SK-N-SH treated with all-trans-retinoic acid at 6 μM for 48 hours (cell line): ENCODE measurements at regions not wholly inside any gene's neighbourhood (a gene's known extent, or its start where the extent isn't known, plus 50 kb on each side); places are given as distances from the start of the nearest gene placed in this dataset.

Experiments
- ARNTL ChIP-seq: fragments of 450-650 bp; formaldehyde crosslinking; IDR thresholded peaks from 2 replicates; pipeline ENCODE4 v1.5.0; 2020; ENCODE audit warnings: low read depth, mild to moderate bottlenecking, moderate library complexity, borderline replicate concordance
- BACH2 ChIP-seq: fragments of 250-450 bp; sonication (Bioruptor Pico); IDR thresholded peaks from 2 replicates; pipeline ENCODE4 v1.9.0; 2021; ENCODE audit warnings: mild to moderate bottlenecking, borderline replicate concordance
- CREB5 ChIP-seq: fragments of 250-450 bp; sonication (Bioruptor Pico); IDR thresholded peaks from 2 replicates; pipeline ENCODE4 v1.5.1; 2020; ENCODE audit warnings: low read depth, mild to moderate bottlenecking, moderate library complexity
- GLIS3 ChIP-seq: fragments of 250-450 bp; sonication (Bioruptor Pico); IDR thresholded peaks from 2 replicates; pipeline ENCODE4 v1.5.0; 2020; ENCODE audit warnings: mild to moderate bottlenecking, moderate library complexity
- ISL1 ChIP-seq: fragments of 250-450 bp; sonication (Bioruptor Pico); IDR thresholded peaks from 2 replicates; pipeline ENCODE4 v2.1.2; 2022; ENCODE audit warnings: mild to moderate bottlenecking, moderate library complexity
- PATZ1 ChIP-seq: fragments of 250-450 bp; sonication (Bioruptor Pico); IDR thresholded peaks from 2 replicates; pipeline ENCODE4 v1.8.0; 2020; ENCODE audit warnings: mild to moderate bottlenecking, moderate library complexity, borderline replicate concordance
- PPARA ChIP-seq: fragments of 250-450 bp; sonication (Bioruptor Pico); IDR thresholded peaks from 2 replicates; pipeline ENCODE4 v1.5.0; 2020; ENCODE audit warnings: mild to moderate bottlenecking, borderline replicate concordance
- RARB ChIP-seq: fragments of 250-450 bp; sonication (Bioruptor Pico); IDR thresholded peaks from 2 replicates; pipeline ENCODE4 v1.8.0; 2021; ENCODE audit warnings: mild to moderate bottlenecking, moderate library complexity
- TCF4 ChIP-seq: fragments of 250-450 bp; sonication (Bioruptor Pico); IDR thresholded peaks from 2 replicates; pipeline ENCODE4 v1.8.0; 2021; ENCODE audit warnings: mild to moderate bottlenecking, moderate library complexity, borderline replicate concordance
- TSHZ2 ChIP-seq: fragments of 250-450 bp; sonication (Bioruptor Pico); IDR thresholded peaks from 2 replicates; pipeline ENCODE4 v1.5.0; 2020; ENCODE audit warnings: mild to moderate bottlenecking, moderate library complexity
- ZFP3 ChIP-seq: fragments of 250-450 bp; sonication (Bioruptor Pico); IDR thresholded peaks from 2 replicates; pipeline ENCODE4 v1.5.0; 2020; ENCODE audit warnings: mild to moderate bottlenecking, moderate library complexity
- ZFP30 ChIP-seq: fragments of 450-650 bp; formaldehyde crosslinking; IDR thresholded peaks from 2 replicates; pipeline ENCODE4 v1.5.0; 2022; ENCODE audit warnings: mild to moderate bottlenecking, moderate library complexity
- ZNF565 ChIP-seq: fragments of 450-650 bp; formaldehyde crosslinking; conservative IDR thresholded peaks from 2 replicates; pipeline ENCODE4 v1.5.0; 2020; ENCODE audit warnings: low read depth, mild to moderate bottlenecking, moderate library complexity
- ZNF8 ChIP-seq: fragments of 450-650 bp; formaldehyde crosslinking; IDR thresholded peaks from 2 replicates; pipeline ENCODE4 v1.5.0; 2020; ENCODE audit warnings: mild to moderate bottlenecking, moderate library complexity

- no peak for TF ChIP-seq ZNF8 (CRISPR knock-in tag)
- TF ChIP-seq PPARA (CRISPR knock-in tag) = no peak
- no peak for TF ChIP-seq PATZ1 (CRISPR knock-in tag)
- no peak for TF ChIP-seq RARB (CRISPR knock-in tag)
- TF ChIP-seq ZFP3 (CRISPR knock-in tag) = no peak
- TF ChIP-seq BACH2 = no peak
- TF ChIP-seq TSHZ2 (CRISPR knock-in tag) = no peak
- no peak for TF ChIP-seq ZNF565 (CRISPR knock-in tag)
- TF ChIP-seq CREB5 = no peak
- no peak for TF ChIP-seq TCF4 (CRISPR knock-in tag)
- no peak for TF ChIP-seq ISL1 (CRISPR knock-in tag)
- TF ChIP-seq ZFP30 = no peak
- no peak for TF ChIP-seq GLIS3 (CRISPR knock-in tag)
- no peak for TF ChIP-seq ARNTL (CRISPR knock-in tag)
Measured at GRCh38 chr7:26443751-26444150, 152.1 kb downstream of the SNX10 start.
